SK-N-SH treated with all-trans-retinoic acid at 6 μM for 48 hours (cell line): ENCODE measurements at regions not wholly inside any gene's neighbourhood (a gene's known extent, or its start where the extent isn't known, plus 50 kb on each side); places are given as distances from the start of the nearest gene placed in this dataset.
"Not testable (repeated sequence)": the region's sequence is repeated elsewhere in the genome, so short reads cannot be mapped to it uniquely, and the experiment has no call there.

Source experiments
- ATAC-seq: fragments of 200-7000 bp; cut with Tn5 transposase; 3 replicates; pipeline ENCODE4 v1.9.1; 2020; ENCODE audit warnings: mild to moderate bottlenecking, moderate library complexity
- BACH2 ChIP-seq: fragments of 250-450 bp; sonication (Bioruptor Pico); IDR thresholded peaks from 2 replicates; pipeline ENCODE4 v1.9.0; 2021; ENCODE audit warnings: mild to moderate bottlenecking, borderline replicate concordance
- CSRNP3 ChIP-seq: fragments of 250-450 bp; sonication (Bioruptor Pico); IDR thresholded peaks from 2 replicates; pipeline ENCODE4 v1.5.1; 2021; ENCODE audit warnings: mild to moderate bottlenecking, moderate library complexity
- ESRRG ChIP-seq: fragments of 250-450 bp; sonication (Bioruptor Pico); IDR thresholded peaks from 2 replicates; pipeline ENCODE4 v1.6.1; 2021; ENCODE audit warnings: mild to moderate bottlenecking
- PPARA ChIP-seq: fragments of 250-450 bp; sonication (Bioruptor Pico); IDR thresholded peaks from 2 replicates; pipeline ENCODE4 v1.5.0; 2020; ENCODE audit warnings: mild to moderate bottlenecking, borderline replicate concordance
- SNAI2 ChIP-seq: fragments of 250-450 bp; sonication (Bioruptor Pico); IDR thresholded peaks from 2 replicates; pipeline ENCODE4 v1.5.0; 2020; ENCODE audit warnings: mild to moderate bottlenecking, moderate library complexity
- ZFP30 ChIP-seq: fragments of 450-650 bp; formaldehyde crosslinking; IDR thresholded peaks from 2 replicates; pipeline ENCODE4 v1.5.0; 2022; ENCODE audit warnings: mild to moderate bottlenecking, moderate library complexity
- ZNF565 ChIP-seq: fragments of 450-650 bp; formaldehyde crosslinking; conservative IDR thresholded peaks from 2 replicates; pipeline ENCODE4 v1.5.0; 2020; ENCODE audit warnings: low read depth, mild to moderate bottlenecking, moderate library complexity
- ZNF70 ChIP-seq: fragments of 450-650 bp; formaldehyde crosslinking; IDR thresholded peaks from 2 replicates; pipeline ENCODE4 v1.5.0; 2020; ENCODE audit warnings: mild to moderate bottlenecking, moderate library complexity

- TF ChIP-seq CSRNP3 (CRISPR knock-in tag) (no peak), BACH2 (CRISPR knock-in tag) (no peak), ESRRG (CRISPR knock-in tag) (no peak), PPARA (CRISPR knock-in tag) (no peak), ZNF565 (CRISPR knock-in tag) (no peak), ZNF70 (CRISPR knock-in tag) (no peak), SNAI2 (CRISPR knock-in tag) (no peak), ZFP30 (CRISPR knock-in tag) (no peak)
These were observed 235.3 kb downstream of the ANKRD36 start (continued) for GRCh38 chr2:97348265-97348664.

- not testable (repeated sequence) for ATAC-seq
These were observed 232.0 kb downstream of the ANKRD36 start for GRCh38 chr2:97344937-97345336.

GRCh38 chr2:97333674-97334073 is 220.7 kb downstream of the ANKRD36 start:
- not testable (repeated sequence) for ATAC-seq

GRCh38 chr2:97332184-97332583 is 219.2 kb downstream of the ANKRD36 start:
- not testable (repeated sequence) for ATAC-seq

- ATAC-seq = not testable (repeated sequence)
These were observed 209.2 kb downstream of the ANKRD36 start for GRCh38 chr2:97321936-97322713.

GRCh38 chr2:97315358-97315757 is 202.4 kb downstream of the ANKRD36 start:
- ATAC-seq = not testable (repeated sequence)

- ATAC-seq = peak; percentile 28; the same call in 1 of the 3 replicates
These were observed 199.5 kb downstream of the ANKRD36 start for GRCh38 chr2:97312426-97312825.

GRCh38 chr2:97305426-97305825 is 192.5 kb downstream of the ANKRD36 start:
- peak; percentile 42; the same call in 1 of the 3 replicates for ATAC-seq

- ATAC-seq = not testable (repeated sequence)
These were observed 189.9 kb downstream of the ANKRD36 start for GRCh38 chr2:97302881-97303280.

GRCh38 chr2:97301771-97302170 is 188.8 kb downstream of the ANKRD36 start:
- not testable (repeated sequence) for ATAC-seq
